GM21381 (cell line): ENCODE measurements at regions not wholly inside any gene's neighbourhood (a gene's known extent, or its start where the extent isn't known, plus 50 kb on each side); places are given as distances from the start of the nearest gene placed in this dataset.

ENCODE experiments used
- ATAC-seq: cut with Tn5 transposase; IDR thresholded peaks from one replicate; pipeline ENCODE4 v1.9.1; 2021; ENCODE audit warnings: mild to moderate bottlenecking, moderate library complexity; ENCODE audit not compliant: unreplicated experiment

DNA sequence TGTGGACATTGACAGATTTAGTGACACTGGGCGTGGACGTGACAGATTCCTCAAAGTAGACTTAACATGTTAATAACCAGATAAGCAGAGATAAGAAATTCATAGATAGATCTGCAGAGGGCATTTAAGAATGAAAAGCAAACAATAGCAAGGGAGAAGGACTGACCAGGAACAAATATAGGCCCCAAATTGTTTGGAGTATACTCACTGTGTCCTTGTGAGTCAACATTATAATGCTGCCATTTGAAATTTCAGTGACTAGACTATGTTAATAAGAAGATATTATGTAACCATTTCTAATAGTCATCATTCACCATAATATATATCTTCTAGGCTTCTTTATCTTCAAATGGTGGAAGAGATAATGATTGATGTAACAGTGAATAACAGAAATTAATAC lies 78.1 kb upstream of the SLC38A11 start:
- no peak for ATAC-seq

- no peak for ATAC-seq
Measured at GRCh38 chr2:165032559-165032958, 77.2 kb upstream of the SLC38A11 start.

GRCh38 chr2:165024199-165024598 lies 68.9 kb upstream of the SLC38A11 start:
- ATAC-seq = no peak

DNA sequence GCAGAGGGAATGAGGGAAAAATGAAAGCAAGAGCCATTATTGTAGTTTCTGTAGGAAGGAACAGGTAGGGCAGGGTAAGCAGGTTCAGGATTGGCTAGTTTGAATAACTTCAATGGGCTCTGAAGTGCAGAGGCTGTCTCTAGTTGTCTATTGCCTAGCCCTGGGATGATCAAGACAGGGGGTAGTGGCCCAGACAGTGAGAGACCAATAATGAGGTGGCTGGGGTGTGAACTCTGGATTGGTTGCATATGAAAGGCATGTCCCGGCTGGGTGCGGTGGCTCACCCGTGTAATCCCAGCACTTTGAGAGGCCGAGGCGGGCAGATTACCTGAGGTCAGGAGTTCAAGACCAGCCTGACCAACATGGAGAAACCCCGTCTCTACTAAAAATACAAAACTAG lies 67.5 kb upstream of the SLC38A11 start:
- ATAC-seq = no peak

DNA sequence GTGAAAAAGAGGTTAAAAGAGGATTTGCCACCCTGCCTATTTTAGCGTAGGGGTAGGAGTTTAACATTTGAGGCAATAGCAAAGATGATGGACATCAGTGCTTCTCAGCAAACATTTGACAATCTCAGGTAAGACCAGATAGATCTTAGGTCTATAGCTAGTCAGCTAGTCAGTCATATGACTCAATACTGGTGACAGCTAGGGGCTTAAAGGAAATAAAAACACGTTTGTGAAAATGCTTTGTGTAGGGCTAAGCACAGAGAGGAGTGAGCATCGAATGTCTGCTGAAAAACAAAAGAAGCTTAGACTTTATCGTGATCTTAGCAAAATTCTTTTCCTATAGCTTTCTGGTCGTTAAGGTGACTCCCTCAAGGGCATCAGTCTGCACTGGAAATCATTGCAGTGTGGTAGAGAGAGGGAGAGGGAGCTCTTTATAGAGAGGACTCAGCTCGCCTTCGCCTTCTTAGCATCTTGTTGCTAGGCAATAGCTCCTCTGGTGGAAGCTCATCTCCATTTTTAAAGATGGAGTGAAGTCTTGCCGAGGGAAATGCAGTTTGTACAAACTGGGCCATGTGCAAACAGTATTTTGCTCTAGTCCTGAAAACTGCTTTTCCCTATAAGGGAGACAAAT lies 62.8 kb upstream of the SLC38A11 start:
- ATAC-seq = no peak

- ATAC-seq = peak; percentile 67
Measured at GRCh38 chr2:165016772-165017411, 61.6 kb upstream of the SLC38A11 start.

GRCh38 chr2:165015052-165015642 lies 59.8 kb upstream of the SLC38A11 start:
- ATAC-seq = peak; percentile 81

GRCh38 chr2:165013944-165014619 lies 58.8 kb upstream of the SLC38A11 start:
- no peak for ATAC-seq

GRCh38 chr2:165011199-165011598 lies 55.9 kb upstream of the SLC38A11 start:
- no peak for ATAC-seq

DNA sequence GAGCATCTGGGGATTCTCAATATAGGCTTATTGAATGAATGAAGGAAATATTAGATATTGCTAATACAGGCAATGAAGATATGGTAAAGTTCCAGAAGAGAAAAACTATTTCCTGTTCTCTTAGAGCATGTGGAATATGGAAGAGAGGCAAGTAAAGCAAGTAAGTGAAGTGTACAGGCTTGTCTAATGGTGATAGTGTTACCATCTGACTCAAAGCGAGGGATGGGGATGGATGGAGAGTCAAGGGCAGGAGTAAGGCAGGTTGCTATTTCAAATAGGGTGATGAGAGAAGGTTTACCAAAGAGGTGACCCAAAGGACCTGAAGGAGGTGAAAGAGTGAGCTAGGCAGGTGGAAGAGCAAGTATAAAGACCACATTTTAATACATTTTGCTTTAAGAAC lies 55.2 kb upstream of the SLC38A11 start:
- no peak for ATAC-seq

GRCh38 chr2:165009466-165009865 lies 54.1 kb upstream of the SLC38A11 start:
- no peak for ATAC-seq

GRCh38 chr2:165008730-165009315 lies 53.5 kb upstream of the SLC38A11 start:
- no peak for ATAC-seq

DNA sequence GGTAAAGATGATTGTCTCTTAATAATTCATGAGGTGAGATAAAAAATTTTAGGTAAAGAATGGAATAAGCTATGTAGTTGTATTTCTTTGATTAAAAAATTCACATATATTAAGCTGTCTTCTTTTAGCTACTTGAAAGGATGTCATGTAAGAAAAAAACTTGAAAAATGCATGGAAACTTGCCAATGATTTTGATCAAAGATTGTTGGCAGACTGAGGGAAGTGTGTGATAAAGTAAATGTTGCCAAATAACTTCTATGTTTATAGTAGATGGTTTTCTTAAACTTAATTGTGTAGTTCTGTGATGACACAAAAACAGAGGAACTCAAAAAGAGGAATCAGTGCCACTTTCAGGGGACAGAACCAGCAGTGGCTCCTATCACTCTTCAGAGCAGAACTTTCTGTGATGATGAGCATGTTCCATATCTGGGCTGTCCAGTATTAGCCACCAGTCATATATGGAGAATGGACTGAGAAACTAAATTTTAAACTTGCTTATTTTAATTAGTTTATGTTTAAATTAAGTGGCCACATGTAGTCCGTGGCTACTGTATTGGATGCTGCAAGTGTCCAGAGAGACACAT lies 51.9 kb upstream of the SLC38A11 start:
- ATAC-seq = no peak
